HL-60 (cell line): ENCODE measurements at regions not wholly inside any gene's neighbourhood (a gene's known extent, or its start where the extent isn't known, plus 50 kb on each side); places are given as distances from the start of the nearest gene placed in this dataset.

ENCODE experiments used
- DNase-seq, 2 experiments: peaks; one replicate each; pipeline ENCODE4 v3.0.0-alpha.2; 2010 to 2020; ENCODE audit warnings: low read depth in 1 of 2, low spot score in 1 of 2
- H3K27ac ChIP-seq: fragments of 250-450 bp; sonication (Bioruptor Pico); replicated peaks from 2 replicates; pipeline ENCODE4 v1.5.1; 2020; ENCODE audit warnings: mild to moderate bottlenecking, moderate library complexity
- H3K27me3 ChIP-seq: fragments of 250-450 bp; sonication (Bioruptor Pico); 2 replicates; pipeline ENCODE4 v1.5.1; 2021; ENCODE audit warnings: mild to moderate bottlenecking, moderate library complexity; ENCODE audit not compliant: insufficient read depth, poor library complexity, severe bottlenecking
- H3K4me3 ChIP-seq: replicated peaks from 2 replicates; pipeline ENCODE4 v1.5.1; 2011; ENCODE audit warnings: mild to moderate bottlenecking, control low read depth, low read length; ENCODE audit not compliant: insufficient read depth
- GABPA ChIP-seq: IDR thresholded peaks from 2 replicates; pipeline ENCODE4 v1.6.1; 2012; ENCODE audit warnings: low read depth
- POLR2AphosphoS5 ChIP-seq: IDR thresholded peaks from 2 replicates; pipeline ENCODE4 v1.6.1; 2012; ENCODE audit warnings: low read depth
- REST ChIP-seq: IDR thresholded peaks from 2 replicates; pipeline ENCODE4 v1.6.1; 2012; ENCODE audit warnings: low read depth; ENCODE audit not compliant: insufficient replicate concordance
- SPI1 ChIP-seq: IDR thresholded peaks from 2 replicates; pipeline ENCODE4 v1.6.1; 2012; ENCODE audit warnings: low read depth, mild to moderate bottlenecking, borderline replicate concordance
- TF ChIP-seq, protein P1 (sequence below): IDR thresholded peaks from one replicate; pipeline ENCODE4 v1.5.1; 2011; ENCODE audit warnings: low read length, control low read depth, inconsistent platforms; ENCODE audit not compliant: insufficient read depth

DNA sequence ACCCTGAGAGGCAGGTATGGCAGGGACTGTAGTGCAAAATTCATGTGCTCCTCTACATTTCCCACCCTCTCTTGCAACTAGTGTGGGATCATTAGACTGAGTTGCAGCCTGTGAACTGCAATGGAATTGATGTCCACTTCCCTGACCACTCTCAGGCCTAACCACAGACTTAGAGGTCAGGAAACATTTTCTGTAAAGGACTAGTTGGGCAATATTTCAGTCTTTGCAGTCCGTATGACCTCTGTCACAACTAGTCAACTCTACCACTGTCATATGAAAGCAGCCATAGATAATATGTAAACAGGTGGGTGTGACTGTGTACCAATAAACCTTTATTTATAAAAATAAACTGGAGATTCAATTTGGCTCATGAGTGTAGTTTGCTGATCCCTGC, 134.4 kb upstream of the TOP1 start:
- no peak overlapping the region for H3K27ac ChIP-seq
- TF ChIP-seq POLR2AphosphoS5, result no peak

DNA sequence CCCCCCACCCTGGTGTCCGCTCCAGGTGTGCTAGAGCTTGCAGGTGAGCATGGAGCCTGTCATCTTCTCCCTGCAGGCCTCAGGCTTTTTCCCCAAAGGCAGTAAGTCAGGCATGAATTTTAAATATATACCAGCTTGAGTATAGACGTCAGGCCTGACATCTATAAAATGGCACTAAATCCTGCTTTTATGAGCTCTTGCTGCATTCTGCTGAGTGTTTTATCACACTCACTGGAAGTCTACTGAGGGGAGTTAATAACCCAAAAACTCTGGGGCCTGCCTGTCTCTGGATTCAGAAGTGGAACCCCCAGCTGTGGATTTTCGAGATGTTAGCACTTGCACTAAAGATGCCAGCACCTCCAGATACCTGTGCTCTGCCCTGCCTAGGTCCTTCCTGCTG, 133.4 kb upstream of the TOP1 start:
- no peak for TF ChIP-seq GABPA
- TF ChIP-seq, protein P1, sequence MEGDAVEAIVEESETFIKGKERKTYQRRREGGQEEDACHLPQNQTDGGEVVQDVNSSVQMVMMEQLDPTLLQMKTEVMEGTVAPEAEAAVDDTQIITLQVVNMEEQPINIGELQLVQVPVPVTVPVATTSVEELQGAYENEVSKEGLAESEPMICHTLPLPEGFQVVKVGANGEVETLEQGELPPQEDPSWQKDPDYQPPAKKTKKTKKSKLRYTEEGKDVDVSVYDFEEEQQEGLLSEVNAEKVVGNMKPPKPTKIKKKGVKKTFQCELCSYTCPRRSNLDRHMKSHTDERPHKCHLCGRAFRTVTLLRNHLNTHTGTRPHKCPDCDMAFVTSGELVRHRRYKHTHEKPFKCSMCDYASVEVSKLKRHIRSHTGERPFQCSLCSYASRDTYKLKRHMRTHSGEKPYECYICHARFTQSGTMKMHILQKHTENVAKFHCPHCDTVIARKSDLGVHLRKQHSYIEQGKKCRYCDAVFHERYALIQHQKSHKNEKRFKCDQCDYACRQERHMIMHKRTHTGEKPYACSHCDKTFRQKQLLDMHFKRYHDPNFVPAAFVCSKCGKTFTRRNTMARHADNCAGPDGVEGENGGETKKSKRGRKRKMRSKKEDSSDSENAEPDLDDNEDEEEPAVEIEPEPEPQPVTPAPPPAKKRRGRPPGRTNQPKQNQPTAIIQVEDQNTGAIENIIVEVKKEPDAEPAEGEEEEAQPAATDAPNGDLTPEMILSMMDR, result no peak
- TF ChIP-seq SPI1, result no peak
- no peak for TF ChIP-seq REST
- TF ChIP-seq POLR2AphosphoS5, result no peak
- Histone ChIP-seq H3K27ac (no peak overlapping the region), H3K4me3 (no peak overlapping the region), H3K27me3 (no peaks in the 10 kb centered on the region)
- no peak for DNase-seq

More for the DNA sequence above, 134.4 kb upstream of the TOP1 start:
- no peak for DNase-seq
- Histone ChIP-seq H3K27me3 (no peaks in the 10 kb centered on the region), H3K4me3 (no peak overlapping the region)

DNA sequence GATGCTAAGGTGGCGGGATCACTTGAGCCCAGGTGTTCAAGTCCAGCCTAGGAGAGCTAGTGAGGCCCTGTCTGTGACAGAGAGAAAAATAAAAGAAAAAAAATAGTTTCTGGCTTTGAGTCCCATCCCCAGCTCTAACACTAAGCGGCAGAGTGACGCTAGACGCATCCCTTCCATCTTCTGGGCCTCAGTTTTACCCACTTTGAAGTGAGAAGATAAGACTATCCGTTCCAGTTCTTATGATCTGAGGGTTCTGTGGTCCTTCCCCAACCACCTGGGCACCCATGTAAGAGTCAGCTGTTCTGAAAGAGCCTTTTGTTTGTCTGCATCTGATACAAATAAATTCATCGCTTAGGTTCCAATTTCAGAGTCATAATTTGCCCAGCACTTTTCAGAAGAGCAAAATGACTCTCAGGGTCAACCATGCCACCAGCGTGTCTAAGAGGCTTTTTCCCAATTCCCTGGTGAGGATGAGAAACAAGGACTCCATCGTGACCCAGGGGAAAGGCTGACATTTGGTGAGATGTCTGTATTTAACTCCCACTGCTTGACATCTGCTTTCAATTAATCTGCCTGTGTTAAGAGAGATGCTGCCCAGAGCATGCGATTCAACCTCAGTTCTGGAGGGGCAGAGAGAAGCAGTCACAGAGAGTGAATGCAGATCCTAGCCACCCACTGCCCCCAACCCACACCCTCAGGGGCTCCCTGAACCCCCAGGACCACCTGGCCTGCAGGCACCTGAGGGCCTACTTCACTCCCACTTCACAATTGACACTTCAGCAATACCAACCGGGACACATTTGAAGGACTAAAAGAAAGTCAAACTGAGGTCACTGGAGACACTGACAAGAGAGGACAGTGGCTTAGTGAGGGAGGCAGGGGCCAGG, 131.6 kb upstream of the TOP1 start:
- Histone ChIP-seq H3K27me3 (no peaks in the 10 kb centered on the region), H3K27ac (no peak overlapping the region), H3K4me3 (no peak overlapping the region)
- TF ChIP-seq POLR2AphosphoS5, result no peak
- TF ChIP-seq GABPA, result no peak
- TF ChIP-seq REST, result no peak
- TF ChIP-seq, protein P1, result no peak
- no peak for TF ChIP-seq SPI1
- no peak for DNase-seq

DNA sequence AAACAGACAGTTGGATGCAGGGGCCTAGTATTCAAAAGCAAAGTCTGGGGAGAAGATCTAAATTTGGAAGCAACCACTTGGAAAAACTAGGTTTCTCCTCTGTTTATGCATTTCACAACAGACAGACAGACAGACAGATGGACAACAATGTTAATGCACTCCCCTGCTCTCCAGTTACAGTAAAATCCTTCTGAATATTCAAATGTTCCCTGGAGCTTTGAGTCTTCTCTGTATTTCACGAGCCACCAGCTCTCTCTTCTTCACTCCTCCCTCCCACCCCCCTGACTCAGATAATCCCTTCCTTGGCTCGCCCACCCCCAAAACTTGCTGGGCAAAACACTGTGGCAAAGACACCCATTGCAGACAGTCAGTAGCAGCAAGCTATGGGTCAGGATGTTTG, 129.3 kb upstream of the TOP1 start:
- Histone ChIP-seq H3K4me3 (no peak overlapping the region), H3K27ac (no peak overlapping the region), H3K27me3 (no peaks in the 10 kb centered on the region)
- TF ChIP-seq POLR2AphosphoS5 (no peak), GABPA (no peak), REST (no peak), SPI1 (no peak)
- TF ChIP-seq, protein P1, result no peak
- DNase-seq, result no peak
